GM20000 (cell line): ENCODE measurements at regions not wholly inside any gene's neighbourhood (a gene's known extent, or its start where the extent isn't known, plus 50 kb on each side); places are given as distances from the start of the nearest gene placed in this dataset.

Source experiments
- DNase-seq: peaks from one replicate; pipeline ENCODE4 v3.0.0; 2012; ENCODE audit warnings: low spot score
- CTCF ChIP-seq: IDR thresholded peaks from 2 replicates; pipeline ENCODE4 v1.5.1; 2012; ENCODE audit warnings: mild to moderate bottlenecking, control low read depth; ENCODE audit errors: extremely low read depth, missing control alignments

DNA sequence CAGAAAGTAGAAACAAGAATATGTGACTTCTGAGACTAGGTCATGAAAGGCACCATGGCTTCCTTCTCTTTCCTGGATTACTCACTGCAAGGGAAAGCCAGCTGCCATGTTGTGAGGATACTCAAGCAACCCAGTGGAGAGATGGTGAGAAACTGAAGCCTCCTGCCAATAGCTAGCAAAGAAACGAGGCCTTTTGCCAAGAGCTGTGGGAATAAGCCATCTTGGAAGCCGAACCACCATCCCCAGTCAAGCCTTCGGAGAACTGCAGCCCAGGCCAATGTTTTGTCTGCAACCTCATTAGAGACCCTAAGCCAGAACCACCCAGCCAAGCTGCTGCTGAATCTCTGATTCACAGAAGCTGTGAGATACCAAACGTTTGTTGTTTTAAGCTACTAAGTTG is 104.7 kb upstream of the CRHR1 start:
- TF ChIP-seq CTCF: no peak
- no peak for DNase-seq

- TF ChIP-seq CTCF: no peak
- no peak for DNase-seq
These were observed 103.8 kb upstream of the CRHR1 start for GRCh38 chr17:45680360-45680759.

GRCh38 chr17:45681706-45682105 is 102.4 kb upstream of the CRHR1 start:
- DNase-seq: no peak
- no peak for TF ChIP-seq CTCF

GRCh38 chr17:45686250-45686649 is 97.9 kb upstream of the CRHR1 start:
- no peak for TF ChIP-seq CTCF
- DNase-seq: no peak

DNA sequence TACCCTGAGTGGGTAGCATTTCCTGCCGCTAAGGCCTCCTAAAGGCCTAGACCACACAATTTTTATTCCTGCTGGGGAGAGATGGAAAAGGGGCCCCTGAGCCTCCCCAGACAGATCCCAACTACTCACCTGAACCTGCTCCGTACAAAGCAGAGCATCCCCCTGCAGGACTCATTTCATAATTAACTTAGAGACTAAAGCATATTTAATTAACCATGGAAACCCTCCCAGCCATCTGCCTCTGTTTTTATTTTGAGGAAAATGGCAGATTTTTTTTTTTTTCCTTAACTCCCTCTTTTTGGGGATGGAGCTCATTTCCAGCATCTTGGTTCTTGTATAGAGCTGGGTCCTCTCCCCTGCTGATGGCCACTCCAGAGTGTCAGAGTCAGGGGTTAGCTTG is 96.5 kb upstream of the CRHR1 start:
- no peak for TF ChIP-seq CTCF
- no peak for DNase-seq

GRCh38 chr17:45688353-45688752 is 95.8 kb upstream of the CRHR1 start:
- no peak for TF ChIP-seq CTCF
- DNase-seq: no peak

DNA sequence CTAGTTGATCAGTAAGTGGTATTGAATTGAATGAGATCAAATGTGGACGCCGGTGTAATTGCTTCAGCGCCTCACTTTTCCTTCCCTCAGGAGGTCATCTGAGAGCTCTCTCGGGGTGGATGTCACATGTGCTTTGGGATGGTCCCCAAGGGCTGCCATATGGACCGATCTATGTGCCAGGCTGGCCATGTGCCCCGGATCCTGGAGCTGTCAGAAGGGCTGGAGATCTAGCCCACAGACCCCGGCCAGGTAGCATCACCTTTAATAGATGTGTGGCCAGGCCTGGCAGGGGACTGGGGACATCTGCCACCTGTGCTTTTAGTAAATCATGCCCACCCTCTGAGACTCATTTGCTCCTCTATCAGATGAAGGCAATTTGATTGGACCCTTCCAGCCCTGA is 95.3 kb upstream of the CRHR1 start:
- TF ChIP-seq CTCF: no peak
- no peak for DNase-seq
